ENCODE measurements at regions not wholly inside any gene's neighbourhood (a gene's known extent, or its start where the extent isn't known, plus 50 kb on each side); places are given as distances from the start of the nearest gene placed in this dataset.

- Histone ChIP-seq H3K9ac (ENCODE audit: control insufficient read depth, extremely low read depth, insufficient read depth, low read length) (no peak overlapping the region), H3K4me3 (ENCODE audit: control insufficient read depth in 2 of 3, extremely low read depth in 1 of 3, insufficient read depth in 2 of 3, low read depth in 1 of 3, low read length in 3 of 3) (no peak overlapping the region), H3K9me3 (ENCODE audit: control insufficient read depth, low read depth, low read length) (no peaks in the 10 kb centered on the region), H3K27me3 (ENCODE audit: control insufficient read depth, extremely low read depth, insufficient read depth, low read length) (no peaks in the 10 kb centered on the region), H3K9me1 (ENCODE audit: control insufficient read depth, extremely low read depth, insufficient read depth, low read length) (no peaks in the 10 kb centered on the region), H3K79me2 (ENCODE audit: control insufficient read depth, insufficient read depth, low read length) (no peaks in the 10 kb centered on the region), H3K27ac (ENCODE audit: control insufficient read depth, insufficient read depth, low read length) (no peak overlapping the region), H3K4me2 (ENCODE audit: control insufficient read depth, extremely low read depth, insufficient read depth, low read depth, low read length) (no peak overlapping the region), H3K4me1 (ENCODE audit: control insufficient read depth, extremely low read depth, insufficient read depth, low read length) (no peaks in the 10 kb centered on the region), H3K36me3 (ENCODE audit: control insufficient read depth in 2 of 2, extremely low read depth in 1 of 2, insufficient read depth in 2 of 2, low read length in 2 of 2) (no peaks in the 10 kb centered on the region), H4K20me1 (ENCODE audit: control insufficient read depth, extremely low read depth, insufficient read depth, low read length) (no peaks in the 10 kb centered on the region), H2AFZ (ENCODE audit: control insufficient read depth, low read length) (no peak overlapping the region)
- TF ChIP-seq, protein P1, sequence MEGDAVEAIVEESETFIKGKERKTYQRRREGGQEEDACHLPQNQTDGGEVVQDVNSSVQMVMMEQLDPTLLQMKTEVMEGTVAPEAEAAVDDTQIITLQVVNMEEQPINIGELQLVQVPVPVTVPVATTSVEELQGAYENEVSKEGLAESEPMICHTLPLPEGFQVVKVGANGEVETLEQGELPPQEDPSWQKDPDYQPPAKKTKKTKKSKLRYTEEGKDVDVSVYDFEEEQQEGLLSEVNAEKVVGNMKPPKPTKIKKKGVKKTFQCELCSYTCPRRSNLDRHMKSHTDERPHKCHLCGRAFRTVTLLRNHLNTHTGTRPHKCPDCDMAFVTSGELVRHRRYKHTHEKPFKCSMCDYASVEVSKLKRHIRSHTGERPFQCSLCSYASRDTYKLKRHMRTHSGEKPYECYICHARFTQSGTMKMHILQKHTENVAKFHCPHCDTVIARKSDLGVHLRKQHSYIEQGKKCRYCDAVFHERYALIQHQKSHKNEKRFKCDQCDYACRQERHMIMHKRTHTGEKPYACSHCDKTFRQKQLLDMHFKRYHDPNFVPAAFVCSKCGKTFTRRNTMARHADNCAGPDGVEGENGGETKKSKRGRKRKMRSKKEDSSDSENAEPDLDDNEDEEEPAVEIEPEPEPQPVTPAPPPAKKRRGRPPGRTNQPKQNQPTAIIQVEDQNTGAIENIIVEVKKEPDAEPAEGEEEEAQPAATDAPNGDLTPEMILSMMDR (optimal IDR thresholded peaks at IDR 0.05 in 1 of 3, IDR thresholded peaks at IDR 0.05 in 1 of 3, conservative IDR thresholded peaks at IDR 0.05 in 1 of 3; ENCODE audit: extremely low read depth in 1 of 3, insufficient read depth in 2 of 3, low read length in 3 of 3) = no peak
- TF ChIP-seq EZH2 (IDR thresholded peaks at IDR 0.05; ENCODE audit: low read length) = no peak
- DNase-seq (ENCODE audit: low read depth, low spot score) (no peak), FAIRE-seq (no peak)
- dilution Hi-C loops (cut with MboI; ENCODE audit: extremely low pct_ligation_motif_present, low sequenced_read_pairs) = no loop called here
Measured at GRCh38 chr5:162703914-162704313, 636.3 kb downstream of the GABRG2 start.

DNA sequence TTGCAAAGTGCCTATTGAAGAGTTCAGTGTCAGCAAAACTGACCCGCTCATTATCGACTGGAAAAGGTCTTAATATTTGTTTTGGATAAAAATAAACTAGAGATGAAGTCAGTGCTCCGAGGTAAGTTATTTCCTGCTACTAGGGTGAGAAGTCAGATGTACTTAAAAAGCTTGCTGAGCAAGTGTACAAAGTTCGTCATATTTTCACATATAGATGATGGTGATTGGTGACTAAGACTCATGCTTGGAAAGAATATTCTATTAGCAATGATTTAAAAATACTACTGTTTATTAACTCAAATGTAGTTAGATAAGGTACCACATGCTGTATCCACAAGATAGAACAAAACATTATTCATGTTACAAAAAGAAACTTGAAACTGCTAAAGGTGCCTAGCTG, 643.7 kb downstream of the GABRG2 start:
- Histone ChIP-seq H4K20me1 (ENCODE audit: control insufficient read depth, extremely low read depth, insufficient read depth, low read length) (no peaks in the 10 kb centered on the region), H3K36me3 (ENCODE audit: control insufficient read depth in 2 of 2, extremely low read depth in 1 of 2, insufficient read depth in 2 of 2, low read length in 2 of 2) (no peaks in the 10 kb centered on the region), H3K4me2 (ENCODE audit: control insufficient read depth, extremely low read depth, insufficient read depth, low read depth, low read length) (no peak overlapping the region), H3K9me3 (ENCODE audit: control insufficient read depth, low read depth, low read length) (no peaks in the 10 kb centered on the region), H3K79me2 (ENCODE audit: control insufficient read depth, insufficient read depth, low read length) (no peaks in the 10 kb centered on the region), H3K27ac (ENCODE audit: control insufficient read depth, insufficient read depth, low read length) (no peak overlapping the region), H3K4me1 (ENCODE audit: control insufficient read depth, extremely low read depth, insufficient read depth, low read length) (no peaks in the 10 kb centered on the region), H2AFZ (ENCODE audit: control insufficient read depth, low read length) (no peak overlapping the region), H3K4me3 (ENCODE audit: control insufficient read depth in 2 of 3, extremely low read depth in 1 of 3, insufficient read depth in 2 of 3, low read depth in 1 of 3, low read length in 3 of 3) (no peak overlapping the region), H3K9me1 (ENCODE audit: control insufficient read depth, extremely low read depth, insufficient read depth, low read length) (no peaks in the 10 kb centered on the region), H3K9ac (ENCODE audit: control insufficient read depth, extremely low read depth, insufficient read depth, low read length) (no peak overlapping the region), H3K27me3 (ENCODE audit: control insufficient read depth, extremely low read depth, insufficient read depth, low read length) (no peaks in the 10 kb centered on the region)
- TF ChIP-seq, protein P1 (optimal IDR thresholded peaks at IDR 0.05 in 1 of 3, IDR thresholded peaks at IDR 0.05 in 1 of 3, conservative IDR thresholded peaks at IDR 0.05 in 1 of 3; ENCODE audit: extremely low read depth in 1 of 3, insufficient read depth in 2 of 3, low read length in 3 of 3) = no peak
- TF ChIP-seq EZH2 (IDR thresholded peaks at IDR 0.05; ENCODE audit: low read length) = no peak
- dilution Hi-C loops (cut with MboI; ENCODE audit: extremely low pct_ligation_motif_present, low sequenced_read_pairs) = no loop called here
- FAIRE-seq (no peak), DNase-seq (ENCODE audit: low read depth, low spot score) (no peak)

Measured in keratinocyte (primary cell).